GM21619 (cell line): ENCODE measurements at regions not wholly inside any gene's neighbourhood (a gene's known extent, or its start where the extent isn't known, plus 50 kb on each side); places are given as distances from the start of the nearest gene placed in this dataset.

ENCODE experiments used
- ATAC-seq: cut with Tn5 transposase; IDR thresholded peaks from one replicate; pipeline ENCODE4 v1.9.1; 2021; ENCODE audit not compliant: unreplicated experiment

DNA sequence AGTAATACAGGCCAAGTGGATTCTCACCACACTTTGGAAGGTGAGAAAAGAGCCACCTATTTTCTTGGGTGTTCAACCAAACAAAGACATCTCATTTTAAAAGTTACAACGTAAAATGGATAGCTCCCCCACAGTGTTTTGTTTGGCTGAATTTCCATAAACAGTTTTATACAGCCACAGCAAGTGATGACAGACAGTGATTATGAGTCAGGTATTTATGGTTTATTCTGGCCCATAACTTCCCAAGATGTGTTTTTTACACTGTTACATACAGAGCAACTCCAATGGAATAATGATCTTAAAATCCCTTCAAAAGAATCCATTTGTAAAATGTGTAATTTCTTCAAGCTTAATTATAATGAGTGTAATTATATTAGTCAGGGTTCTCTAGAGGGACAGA lies 421.3 kb downstream of the TLE1 start:
- ATAC-seq, result no peak

DNA sequence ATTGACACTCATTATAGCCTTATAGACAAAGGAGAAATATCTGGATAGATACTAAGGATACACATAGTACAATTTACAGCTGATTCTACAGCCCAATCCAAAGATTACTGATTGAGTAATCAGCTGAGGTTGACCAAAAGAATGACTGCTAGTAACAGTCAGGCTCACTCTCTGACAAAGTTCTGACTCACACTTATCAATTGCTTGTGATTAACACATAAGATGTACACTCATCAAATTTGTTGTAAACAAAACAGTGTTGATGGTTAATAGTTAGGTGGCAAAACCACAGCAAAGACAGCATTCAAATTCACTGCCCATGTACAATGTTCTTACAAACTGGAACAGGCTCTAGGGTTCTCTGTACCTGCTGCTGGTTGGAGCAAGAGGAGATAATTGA lies 422.7 kb downstream of the TLE1 start:
- no peak for ATAC-seq

DNA sequence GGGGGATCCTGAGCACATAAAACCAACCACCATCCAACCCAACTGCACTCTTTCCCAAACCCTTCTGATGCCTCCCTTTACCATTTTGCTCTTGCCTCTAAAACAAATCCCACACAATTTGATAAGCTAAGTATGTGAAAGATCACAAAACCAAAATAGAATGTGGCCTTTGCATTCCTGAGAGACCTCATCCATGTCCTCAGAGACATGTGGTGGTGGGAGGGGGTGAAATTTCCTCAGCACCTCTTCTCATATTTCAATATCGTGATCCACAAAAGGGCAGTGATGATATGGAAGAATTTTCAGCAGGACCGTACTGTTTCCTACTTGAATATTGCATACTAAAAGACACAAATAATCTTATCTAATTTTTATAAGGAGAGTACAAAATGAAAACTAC lies 423.3 kb downstream of the TLE1 start:
- no peak for ATAC-seq

DNA sequence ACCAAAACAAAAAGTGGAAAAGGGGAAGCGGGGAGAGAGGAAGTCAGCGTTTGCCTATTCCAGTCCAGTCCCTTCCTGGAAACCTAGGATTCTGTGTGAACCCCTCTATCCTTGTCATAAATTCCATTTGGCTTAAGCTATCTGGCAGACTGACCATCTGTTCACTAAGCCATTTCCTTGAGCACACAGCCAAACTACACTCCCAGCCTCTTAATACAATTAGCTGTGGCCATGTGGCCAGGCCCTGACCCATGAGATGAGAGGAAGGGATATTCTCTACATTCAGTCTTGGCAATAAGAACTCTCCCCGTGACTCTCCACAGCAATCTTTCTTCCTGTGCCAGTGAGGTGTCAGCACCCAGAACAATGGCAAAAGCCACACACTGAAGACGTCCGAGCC lies 424.8 kb downstream of the TLE1 start:
- no peak for ATAC-seq

DNA sequence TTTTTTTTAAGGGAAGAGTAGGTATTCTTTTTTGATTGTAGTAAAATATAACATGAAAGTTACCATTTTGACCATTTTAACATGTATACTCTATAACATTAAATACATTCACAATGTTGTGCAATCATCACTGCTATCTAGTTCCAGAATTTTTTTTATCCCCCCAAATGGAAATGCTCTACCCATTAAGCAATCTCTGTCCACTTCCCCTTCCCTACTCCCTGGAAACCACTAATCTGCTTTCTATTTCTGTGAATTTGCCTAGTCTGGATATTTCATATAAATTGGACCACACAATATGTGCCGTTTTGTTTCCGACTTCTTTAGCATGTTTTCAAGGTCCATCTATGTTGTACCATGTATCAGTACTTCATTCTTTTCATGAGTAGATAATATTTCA lies 429.5 kb downstream of the TLE1 start:
- no peak for ATAC-seq

DNA sequence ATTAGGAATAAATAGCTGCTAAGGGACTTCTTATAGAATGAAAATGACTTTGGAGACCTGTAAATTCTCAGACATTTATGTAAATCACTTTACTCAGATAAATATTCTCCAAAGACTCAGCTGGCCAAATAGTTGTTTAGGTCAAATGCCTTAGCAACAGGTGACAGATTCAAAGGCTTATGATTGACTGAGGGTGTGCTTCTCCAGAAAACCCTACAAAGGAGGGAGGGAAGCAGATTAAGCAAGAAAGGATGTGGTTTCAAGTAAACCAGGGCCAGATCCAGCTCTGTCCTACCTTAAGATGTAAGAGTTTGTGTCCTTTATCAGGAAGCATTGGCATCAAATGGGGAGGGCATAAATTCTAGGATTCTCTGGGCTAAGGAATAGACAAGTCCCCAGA lies 433.0 kb downstream of the TLE1 start:
- no peak for ATAC-seq

DNA sequence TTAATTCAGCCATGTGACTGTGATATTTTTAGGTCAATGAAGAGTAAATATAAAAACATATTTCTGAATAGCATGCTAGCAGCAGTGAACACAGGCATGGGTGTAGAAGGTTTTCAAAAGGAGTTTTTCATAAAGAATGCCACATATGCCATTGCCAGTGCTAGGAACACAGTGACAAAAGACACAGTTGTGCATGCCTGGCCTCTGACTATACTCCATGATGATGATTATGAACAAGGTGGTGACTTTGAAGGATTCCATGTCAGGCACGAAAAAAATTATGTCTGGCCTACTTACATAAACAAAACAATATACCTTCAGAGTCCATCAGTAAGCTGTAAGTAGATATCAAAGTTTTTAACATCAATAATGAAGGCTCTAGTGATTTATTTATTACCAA lies 438.7 kb downstream of the TLE1 start:
- no peak for ATAC-seq

DNA sequence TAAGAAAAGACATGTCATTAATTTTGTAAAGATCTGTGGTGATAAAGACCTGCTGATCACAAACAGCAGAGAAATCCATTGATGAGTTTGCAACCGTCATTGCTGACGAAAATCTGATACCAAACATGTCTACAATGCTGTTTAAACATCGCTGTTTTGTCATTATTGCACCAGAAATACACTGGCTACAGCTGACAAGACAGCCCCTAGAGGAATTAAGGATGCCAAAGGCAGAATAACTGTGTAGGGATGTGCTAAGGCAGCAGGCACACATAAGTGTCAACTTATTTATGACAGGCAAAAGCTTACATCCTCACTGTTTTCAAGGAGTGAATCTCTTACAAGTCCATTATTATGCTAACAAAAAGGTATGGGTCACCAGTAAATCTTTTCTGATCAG lies 439.3 kb downstream of the TLE1 start:
- no peak for ATAC-seq

DNA sequence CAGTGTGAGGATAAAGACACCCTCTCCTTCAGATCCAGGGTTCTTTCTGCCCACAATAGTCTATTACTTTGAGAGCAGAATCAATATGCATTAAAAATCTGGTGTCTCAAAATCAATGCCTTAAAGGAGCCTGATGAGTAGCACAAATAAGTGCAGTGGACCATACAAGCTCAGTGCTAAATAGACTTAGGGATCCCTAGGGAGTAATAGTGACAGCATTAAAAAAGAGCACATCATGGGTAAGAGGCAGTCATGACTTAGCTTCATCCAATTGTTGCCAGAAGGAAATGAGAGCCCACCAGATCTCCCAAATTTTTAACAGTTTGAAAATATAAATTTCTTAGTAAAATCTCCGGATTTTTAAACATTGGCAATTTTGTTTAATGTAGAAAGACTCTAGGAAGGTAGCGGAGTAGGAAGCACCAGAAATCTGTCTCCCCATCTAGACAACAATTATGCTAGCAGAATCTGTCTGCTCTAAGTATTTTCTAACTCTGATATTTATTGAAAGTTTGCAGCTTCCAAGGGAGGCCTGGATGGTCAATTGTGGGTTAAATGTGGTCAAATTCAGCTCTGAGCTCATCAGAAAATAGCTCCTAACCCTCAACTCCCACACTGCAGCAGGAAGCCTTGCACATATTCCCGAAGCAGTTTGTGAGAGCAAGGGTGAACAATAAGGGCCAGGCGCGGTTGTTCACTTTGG lies 443.9 kb downstream of the TLE1 start:
- no peak for ATAC-seq

DNA sequence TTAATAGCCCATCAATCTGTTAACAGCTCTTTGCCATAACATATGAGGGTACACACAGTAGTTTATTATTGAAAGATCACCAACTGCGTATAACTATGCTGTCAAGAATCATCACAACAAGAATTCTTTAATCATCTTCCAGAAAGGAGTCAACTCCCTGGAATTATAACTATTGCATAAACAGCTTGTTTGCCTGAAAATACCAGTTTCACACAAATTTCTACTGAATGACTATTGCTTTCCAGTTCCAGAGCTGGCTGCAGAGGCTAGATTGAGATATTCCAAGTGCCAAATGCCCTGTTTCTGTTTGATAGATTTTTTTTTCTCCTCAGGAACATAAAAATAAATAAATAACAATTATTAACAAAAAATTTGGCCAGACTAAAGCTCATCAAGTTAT lies 444.7 kb downstream of the TLE1 start:
- ATAC-seq, result no peak

DNA sequence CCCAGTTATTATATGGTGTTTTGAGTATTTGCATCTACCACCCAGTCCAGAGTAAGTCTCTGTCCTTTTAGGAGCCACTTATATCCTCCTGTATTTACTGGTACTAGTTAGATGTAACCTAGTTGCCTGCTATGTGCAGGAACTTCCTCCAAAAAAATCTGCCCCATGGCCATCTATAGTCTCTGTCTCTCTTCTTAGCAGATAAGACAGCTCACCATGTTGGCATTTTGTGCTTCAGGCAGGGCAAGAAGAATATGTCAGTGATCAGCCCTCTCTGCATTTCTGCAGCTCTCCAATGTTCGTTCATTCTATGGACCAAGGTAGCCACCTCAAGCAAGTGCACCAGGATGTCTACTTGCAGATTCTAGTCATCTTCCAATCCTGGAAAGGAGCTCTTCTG lies 446.5 kb downstream of the TLE1 start:
- ATAC-seq, result no peak

DNA sequence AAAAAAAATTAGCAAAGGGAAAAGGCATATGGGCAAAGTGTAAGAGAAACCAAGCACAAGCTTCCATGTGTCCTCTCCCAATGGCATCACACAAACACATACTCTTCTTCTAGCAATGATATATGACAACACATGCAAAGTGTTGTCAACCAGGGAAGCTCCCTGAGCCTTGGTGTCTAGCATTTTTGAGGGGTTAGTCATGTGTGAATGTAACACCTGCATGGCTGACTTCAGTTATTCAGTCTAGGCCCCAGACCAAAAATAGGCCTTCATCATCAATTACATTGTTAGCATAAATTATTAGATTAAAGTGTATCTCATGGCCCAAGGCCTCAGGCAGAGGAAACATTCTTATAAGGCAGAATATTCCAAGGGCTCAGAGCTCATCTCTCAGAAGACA lies 450.0 kb downstream of the TLE1 start:
- no peak for ATAC-seq

DNA sequence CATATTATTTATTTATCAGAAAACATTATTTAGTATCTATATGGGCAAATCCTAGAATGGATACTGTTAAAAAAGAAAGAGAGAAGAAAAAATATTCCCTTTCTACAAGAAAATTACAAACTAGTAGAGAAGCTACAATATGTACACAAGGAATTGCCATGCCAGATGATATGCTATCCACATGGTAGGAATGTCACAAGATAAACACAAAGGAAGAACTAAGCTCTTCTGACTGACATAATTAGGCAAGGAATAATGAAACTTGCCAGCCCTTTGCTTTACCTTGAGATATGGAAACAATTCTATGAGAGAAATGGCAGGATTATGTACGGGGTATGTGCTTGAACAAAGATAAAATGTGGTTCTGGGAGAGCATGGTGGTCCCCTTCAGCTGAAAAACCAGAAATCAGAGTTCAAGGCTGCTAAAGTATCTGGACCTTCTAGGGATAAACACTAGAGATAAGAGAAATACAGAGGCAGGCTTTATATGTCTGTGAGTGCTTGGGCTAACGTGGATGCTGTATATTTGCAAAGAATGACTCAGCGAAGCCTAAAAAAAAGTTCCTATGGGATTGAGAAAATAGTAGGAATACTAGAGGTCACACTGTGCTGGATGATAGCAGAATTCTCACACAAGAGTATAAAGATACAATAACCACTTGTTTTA lies 451.6 kb downstream of the TLE1 start:
- ATAC-seq, result no peak

DNA sequence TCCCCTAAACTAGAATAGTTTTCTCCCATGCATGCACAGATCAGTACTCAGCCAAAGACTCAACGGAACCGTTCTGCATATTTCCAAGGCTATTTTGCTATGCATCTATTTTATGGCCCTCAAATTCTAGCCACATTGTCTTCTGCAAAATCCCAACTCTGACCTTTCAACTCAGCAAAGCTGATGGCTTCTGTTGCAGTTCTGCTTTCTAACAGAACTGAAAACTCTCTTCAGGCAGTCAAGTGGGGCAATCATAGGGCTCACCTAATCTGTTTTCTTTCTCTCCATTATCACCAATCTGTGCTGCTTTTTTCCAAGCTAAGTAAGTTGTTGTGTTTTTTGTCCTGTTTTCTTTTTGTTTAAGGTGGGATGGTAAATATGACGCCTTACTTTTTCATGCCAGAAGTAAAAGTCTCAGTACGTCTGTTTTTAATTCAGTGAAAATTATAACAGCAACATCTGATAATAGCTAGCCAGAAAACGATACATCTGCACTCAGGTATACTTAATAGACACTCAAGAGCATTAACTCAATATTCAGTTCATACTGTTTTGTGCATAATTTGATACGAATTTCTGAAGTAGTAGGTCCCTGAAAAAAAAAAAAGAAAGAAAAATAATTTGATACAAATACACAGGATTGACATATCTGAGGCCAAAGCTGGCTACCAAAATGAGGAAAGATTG lies 454.3 kb downstream of the TLE1 start:
- no peak for ATAC-seq

DNA sequence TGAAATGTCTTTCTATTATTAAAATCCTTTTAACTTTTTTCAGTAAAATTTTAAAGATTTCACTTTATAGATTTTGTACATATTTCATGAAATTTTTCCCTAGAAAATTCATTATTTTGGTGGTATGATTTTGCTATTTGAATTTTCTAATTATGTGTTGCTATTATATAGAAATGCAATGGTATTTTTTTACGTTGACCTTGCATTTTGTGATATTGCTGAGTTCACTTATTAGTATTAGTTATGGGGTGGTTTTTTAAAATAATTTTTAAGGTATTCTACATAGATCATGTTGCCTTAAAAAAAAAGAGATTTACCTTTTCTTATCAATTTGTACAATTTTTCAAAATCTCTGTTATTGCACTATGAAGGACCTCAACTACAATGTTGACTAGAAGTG lies 458.3 kb downstream of the TLE1 start:
- ATAC-seq, result no peak

DNA sequence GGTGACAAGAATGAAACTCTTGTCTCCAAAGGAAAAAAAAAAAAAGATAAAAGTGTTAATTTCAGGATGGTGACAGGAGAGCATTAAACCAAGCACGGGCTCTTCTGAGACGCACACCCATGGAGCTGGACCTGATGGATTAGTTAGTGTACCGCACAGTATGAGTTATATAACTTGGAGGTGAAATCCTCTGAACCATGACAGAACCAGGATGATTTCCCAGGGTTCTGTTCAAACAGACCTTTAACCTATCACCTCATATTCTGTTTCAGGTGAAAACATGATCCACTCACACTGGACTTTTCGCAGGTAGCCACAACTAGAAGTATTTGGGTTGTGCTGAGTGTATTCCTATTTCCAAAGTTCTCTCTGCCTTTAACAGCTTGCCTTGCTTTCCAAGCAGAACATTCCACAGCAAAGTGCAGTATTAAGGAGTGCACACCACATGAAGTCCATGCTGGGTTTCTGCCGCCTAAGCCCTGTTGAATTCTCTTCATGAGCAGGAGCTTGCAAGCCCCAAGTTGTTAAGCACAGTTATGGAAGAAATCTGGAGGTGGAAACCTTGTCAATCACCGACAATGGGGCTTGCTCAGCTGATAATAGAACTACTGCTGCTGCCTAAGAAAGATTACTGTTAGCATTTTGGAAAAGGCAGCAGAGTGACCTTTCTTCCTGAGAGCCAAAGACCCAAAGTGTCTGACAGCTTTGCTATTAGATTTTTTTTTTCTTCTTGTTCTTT lies 461.7 kb downstream of the TLE1 start:
- no peak for ATAC-seq

DNA sequence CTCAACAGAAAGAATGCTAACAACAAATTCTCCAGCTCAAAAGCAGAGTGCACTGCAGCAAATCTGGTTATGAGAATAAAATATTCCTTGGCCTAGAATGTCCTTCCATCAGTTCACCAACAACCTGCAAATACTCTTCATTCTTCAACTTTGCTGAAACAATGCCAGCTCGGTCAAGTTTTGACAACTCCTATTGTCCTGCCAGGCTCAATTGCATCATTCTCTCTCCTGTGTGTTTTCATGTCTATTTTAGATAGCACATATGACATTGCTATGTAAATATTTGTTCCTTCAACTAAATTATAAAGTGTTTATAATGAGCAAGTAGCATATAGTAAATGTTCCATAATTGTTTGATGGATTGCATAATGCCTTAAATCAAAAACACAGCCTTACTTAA lies 463.8 kb downstream of the TLE1 start:
- ATAC-seq, result no peak

DNA sequence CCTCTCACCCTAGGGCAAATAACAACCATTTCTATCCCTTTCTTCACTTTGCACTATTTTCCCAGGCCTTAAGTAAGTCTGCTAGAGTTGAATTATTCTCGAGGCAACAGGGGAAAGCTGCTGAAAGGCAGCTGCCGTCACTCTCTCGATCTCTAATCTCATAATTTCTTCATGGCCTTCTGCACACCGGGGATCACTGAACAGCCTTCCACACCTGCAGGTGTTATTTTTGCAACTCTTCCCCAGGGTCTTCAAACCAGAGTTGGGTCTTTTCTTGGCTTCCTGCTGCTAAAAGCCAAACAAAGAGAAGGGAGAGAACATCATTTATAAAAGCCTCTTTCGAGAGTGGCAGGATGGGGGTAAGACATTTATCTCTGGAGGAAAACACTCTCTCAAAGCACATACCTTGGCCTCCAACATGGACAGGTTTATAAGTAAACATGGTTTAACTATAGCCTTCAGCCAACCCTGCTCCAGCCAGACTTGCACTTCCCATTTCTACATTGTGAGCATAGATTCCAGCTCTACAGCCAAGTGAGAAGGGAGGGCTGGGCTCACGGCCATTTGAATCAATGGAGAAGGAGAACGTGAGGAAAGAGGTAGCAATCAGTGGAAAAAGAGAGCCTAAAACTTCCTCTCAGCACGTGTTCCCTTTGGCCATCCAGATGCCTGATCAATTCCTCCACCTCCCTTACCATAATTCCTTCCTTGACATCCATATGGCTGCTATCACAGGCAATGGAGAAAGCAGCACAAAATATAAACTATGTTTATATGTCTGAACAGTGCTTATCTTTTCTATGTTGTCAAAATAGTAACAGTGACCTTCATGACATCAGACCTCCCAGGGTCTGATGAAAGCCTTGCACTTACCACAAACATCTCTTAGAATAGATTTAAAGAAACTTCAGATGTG lies 464.9 kb downstream of the TLE1 start:
- no peak for ATAC-seq

DNA sequence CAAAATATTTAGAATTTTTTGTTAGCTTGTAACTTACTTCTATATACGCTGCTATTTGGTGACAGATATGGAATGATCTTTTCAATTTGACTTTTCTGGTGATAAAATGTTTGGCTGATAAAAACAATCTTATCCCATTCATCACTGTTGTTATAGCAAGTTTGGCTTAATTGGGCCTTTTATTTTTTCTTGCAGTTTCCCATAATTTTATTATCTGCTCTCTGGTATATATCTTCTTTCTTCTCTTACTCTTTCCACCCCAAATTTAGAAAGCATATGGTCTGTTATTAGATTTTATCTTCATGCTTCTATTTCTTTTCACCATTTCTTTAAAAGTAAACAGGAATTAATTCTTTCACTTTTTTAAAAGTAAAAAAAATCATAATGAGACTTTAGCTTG lies 474.4 kb downstream of the TLE1 start:
- ATAC-seq, result no peak

DNA sequence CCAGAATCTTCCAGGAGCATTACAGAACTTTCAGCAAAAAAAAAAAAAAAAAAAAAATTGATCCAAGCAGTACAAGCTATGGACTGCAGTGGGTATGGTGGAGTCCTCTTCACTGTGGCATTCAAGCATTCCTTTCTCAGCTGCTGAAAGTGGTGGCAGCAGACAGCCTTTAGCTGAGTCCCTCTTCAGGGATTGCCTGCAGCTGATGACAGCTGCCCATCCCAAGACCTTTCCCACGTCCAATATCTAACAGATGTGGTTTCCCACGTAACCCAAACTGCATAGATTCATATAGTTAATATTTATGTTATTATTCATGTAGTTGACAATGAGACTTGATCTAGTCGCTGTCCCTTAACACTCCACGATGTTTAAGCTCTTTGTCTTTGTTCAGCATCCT lies 475.9 kb downstream of the TLE1 start:
- no peak for ATAC-seq

DNA sequence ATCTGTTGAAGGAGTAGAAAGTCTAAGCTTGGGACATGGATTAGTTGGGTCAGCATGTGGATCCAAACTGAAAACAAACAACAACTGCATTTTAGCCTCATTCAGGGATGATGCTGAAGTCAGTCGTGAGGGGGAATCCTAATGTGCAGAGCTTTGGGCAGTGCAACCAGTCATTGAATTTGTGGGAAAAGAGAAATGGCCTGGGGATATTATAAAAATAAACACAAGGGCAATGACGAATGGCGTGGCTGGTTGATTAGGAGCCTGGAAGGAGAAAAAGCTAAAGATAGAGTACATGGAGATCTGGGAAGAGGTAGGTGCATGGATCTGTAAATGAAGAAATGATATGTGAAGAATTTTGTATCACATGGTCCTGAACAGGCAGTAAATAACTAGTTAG lies 477.6 kb downstream of the TLE1 start:
- ATAC-seq, result no peak
